IMR-90 (cell line): ENCODE measurements at regions not wholly inside any gene's neighbourhood (a gene's known extent, or its start where the extent isn't known, plus 50 kb on each side); places are given as distances from the start of the nearest gene placed in this dataset.
A peak's percentile ranks its signal among the peaks of the same experiment; 100 is the strongest.

Source experiments
- ATAC-seq: fragments of 200-7000 bp; cut with Tn5 transposase; 2 replicates; pipeline ENCODE4 v1.9.1; 2020; ENCODE audit warnings: low read depth, mild to moderate bottlenecking, moderate library complexity
- BruUV-seq: library from RNA; stranded (reverse); fragments of 400-500 nt; replicated peaks from 2 replicates; lab custom pipeline; 2021; lab: Mats Ljungman, UMichigan
- CTCF ChIA-PET: fragments of 300-600 bp; formaldehyde crosslinking; extraction: SDS; loops from one replicate; lab custom pipeline; 2021; ENCODE audit warnings: antibody characterized with exemption; lab: Yijun Ruan, JAX
- POLR2A ChIA-PET: fragments of 300-600 bp; sonication (Branson Sonifier 250); formaldehyde crosslinking; loops from one replicate; lab custom pipeline; 2022; ENCODE audit warnings: antibody characterized with exemption; ENCODE audit not compliant: unreplicated experiment; lab: Charles Lee
- DNase-seq: peaks from one replicate; pipeline ENCODE4 v3.0.0; 2013
- H2AFZ ChIP-seq: replicated peaks from 2 replicates; pipeline ENCODE3; 2013; ENCODE audit warnings: low read length, mild to moderate bottlenecking; ENCODE audit not compliant: poor library complexity
- H2AK5ac ChIP-seq: 2 replicates; pipeline ENCODE4 v1.6.1; 2013; ENCODE audit warnings: low read depth, low read length, inconsistent platforms
- H2AK9ac ChIP-seq: replicated peaks from 2 replicates; pipeline ENCODE3; 2013; ENCODE audit warnings: mild to moderate bottlenecking, low read depth, low read length, moderate library complexity; ENCODE audit not compliant: poor library complexity
- H2BK120ac ChIP-seq: 2 replicates; pipeline ENCODE4 v1.6.1; 2013; ENCODE audit warnings: low read depth, low read length, inconsistent platforms
- H2BK15ac ChIP-seq: 3 replicates; pipeline ENCODE4 v1.6.1; 2013; ENCODE audit warnings: low read depth, low read length, inconsistent platforms
- H2BK20ac ChIP-seq: 2 replicates; pipeline ENCODE4 v1.6.1; 2013; ENCODE audit warnings: low read depth, mild to moderate bottlenecking, inconsistent platforms, low read length, moderate library complexity
- H2BK5ac ChIP-seq: 2 replicates; pipeline ENCODE4 v1.6.1; 2013; ENCODE audit warnings: mild to moderate bottlenecking, low read depth, low read length, inconsistent platforms; ENCODE audit not compliant: poor library complexity, severe bottlenecking
- H3K14ac ChIP-seq: replicated peaks from 2 replicates; pipeline ENCODE4 v1.6.1; 2013; ENCODE audit warnings: low read depth, low read length, inconsistent platforms
- H3K18ac ChIP-seq: 2 replicates; pipeline ENCODE4 v1.6.1; 2013; ENCODE audit warnings: low read depth, low read length, control low read depth
- H3K23ac ChIP-seq: 2 replicates; pipeline ENCODE4 v1.6.1; 2013; ENCODE audit warnings: low read depth, low read length, inconsistent platforms
- H3K27ac ChIP-seq: 2 replicates; pipeline ENCODE4 v1.5.1; 2013; ENCODE audit warnings: mild to moderate bottlenecking, control low read depth, low read length; ENCODE audit not compliant: insufficient read depth
- H3K27me3 ChIP-seq: 2 replicates; pipeline ENCODE4 v1.6.1; 2013; ENCODE audit warnings: low read length; ENCODE audit not compliant: control insufficient read depth, insufficient read depth
- H3K36me3 ChIP-seq: 2 replicates; pipeline ENCODE4 v1.6.1; 2013; ENCODE audit warnings: low read length, mixed read lengths; ENCODE audit not compliant: control insufficient read depth, insufficient read depth
- H3K4ac ChIP-seq: 2 replicates; pipeline ENCODE4 v1.6.1; 2013; ENCODE audit warnings: low read depth, low read length, inconsistent platforms
- H3K4me1 ChIP-seq: 2 replicates; pipeline ENCODE4 v1.6.1; 2013; ENCODE audit warnings: low read length, mixed read lengths; ENCODE audit not compliant: control insufficient read depth, insufficient read depth
- H3K4me2 ChIP-seq: 2 replicates; pipeline ENCODE4 v1.6.1; 2013; ENCODE audit warnings: low read depth, mild to moderate bottlenecking, control low read depth, low read length, moderate library complexity
- H3K4me3 ChIP-seq: 2 replicates; pipeline ENCODE4 v1.5.1; 2013; ENCODE audit warnings: low read depth, mild to moderate bottlenecking, control low read depth, low read length, moderate library complexity; ENCODE audit not compliant: insufficient read depth
- H3K56ac ChIP-seq: 2 replicates; pipeline ENCODE4 v1.6.1; 2013; ENCODE audit warnings: low read length, inconsistent platforms; ENCODE audit not compliant: insufficient read depth; ENCODE audit errors: extremely low read depth
- H3K79me1 ChIP-seq, 2 experiments: 2 replicates each; pipeline ENCODE4 v1.6.1; 2013; ENCODE audit warnings: low read length in 2 of 2, inconsistent platforms in 1 of 2, low read depth in 1 of 2
- H3K9ac ChIP-seq: 2 replicates; pipeline ENCODE4 v1.6.1; 2013; ENCODE audit warnings: low read depth, low read length, control low read depth
- H3K9me1 ChIP-seq: 2 replicates; pipeline ENCODE4 v1.6.1; 2013; ENCODE audit warnings: low read length, inconsistent platforms; ENCODE audit not compliant: insufficient read depth
- H3K9me3 ChIP-seq: 2 replicates; pipeline ENCODE4 v1.6.1; 2013; ENCODE audit warnings: low read length; ENCODE audit not compliant: control insufficient read depth, insufficient read depth
- H4K20me1 ChIP-seq: 2 replicates; pipeline ENCODE4 v1.6.1; 2013; ENCODE audit warnings: low read length, inconsistent platforms; ENCODE audit not compliant: insufficient read depth
- H4K5ac ChIP-seq: 2 replicates; pipeline ENCODE4 v1.6.1; 2013; ENCODE audit warnings: mild to moderate bottlenecking, low read depth, low read length, control low read depth
- H4K8ac ChIP-seq, 2 experiments: 2 replicates each; pipeline ENCODE4 v1.6.1; 2013; ENCODE audit warnings: low read depth in 2 of 2, low read length in 2 of 2, control low read depth in 1 of 2, inconsistent platforms in 1 of 2
- H4K91ac ChIP-seq: 2 replicates; pipeline ENCODE4 v1.6.1; 2013; ENCODE audit warnings: low read depth, low read length, inconsistent platforms; ENCODE audit not compliant: insufficient read depth
- CEBPB ChIP-seq: IDR thresholded peaks from 2 replicates; pipeline ENCODE4 v1.6.1; 2012; ENCODE audit warnings: low read depth, low read length, improper control_type of control experiment
- RAD21 ChIP-seq: IDR thresholded peaks from 2 replicates; pipeline ENCODE4 v1.6.1; 2012; ENCODE audit warnings: low read length, improper control_type of control experiment
- RCOR1 ChIP-seq: IDR thresholded peaks from 2 replicates; pipeline ENCODE4 v1.6.1; 2012; ENCODE audit warnings: mild to moderate bottlenecking, low read length, improper control_type of control experiment; ENCODE audit not compliant: insufficient replicate concordance
- WGBS, 2 experiments: methylation state at CpG; one replicate each; pipeline versions ENCODE4 v1.1.5 to v1.1.7; 2013; ENCODE audit warnings: missing lambda C conversion rate in 2 of 2; ENCODE audit not compliant: insufficient read length in 1 of 2; ENCODE audit errors: extremely low coverage in 2 of 2; 5-methylcytosine and 5-hydroxymethylcytosine counted together
- dilution Hi-C: fragments of 300-500 bp; cut with HindIII; formaldehyde crosslinking; loops from one replicate; pipeline ENCODE4 v1.14.3; 2018; ENCODE audit warnings: low sequenced_read_pairs; ENCODE audit not compliant: unreplicated experiment
- in situ Hi-C: fragments of 300-500 bp; cut with MboI; formaldehyde crosslinking; loops from 3 replicates; pipeline ENCODE4 v1.14.3; 2019; ENCODE audit warnings: low sequenced_read_pairs, inconsistent platforms, mixed read lengths
- intact Hi-C: fragments of 100-400 bp; cut with micrococcal nuclease; formaldehyde crosslinking; loops from 2 replicates; pipeline ENCODE4 v1.10.0; 2022

GRCh38 chr7:42495256-42495655 is 258.2 kb upstream of the GLI3 start:
- H3K9me1 ChIP-seq, result no peaks in the 10 kb centered on the region
- no peak overlapping the region for H3K4me3 ChIP-seq
- CTCF ChIA-PET, result no interaction called here
- H4K91ac ChIP-seq, result no peak overlapping the region
- H3K79me1 ChIP-seq, result no peaks in the 10 kb centered on the region
- H2AFZ ChIP-seq, result no peak overlapping the region
- H2BK120ac ChIP-seq, result no peak overlapping the region
- ATAC-seq (no peak), DNase-seq (no peak)
- dilution Hi-C loops (no loop called here), intact Hi-C loops (no loop called here), in situ Hi-C loops (no loop called here)
- no peak overlapping the region for H3K23ac ChIP-seq
- no peak overlapping the region for H3K4me2 ChIP-seq
- H2BK15ac ChIP-seq, result no peak overlapping the region
- no TSS peak for BruUV-seq
- H3K18ac ChIP-seq, result no peak overlapping the region
- no peaks in the 10 kb centered on the region for H3K9me3 ChIP-seq
- no peak overlapping the region for H3K4ac ChIP-seq
- peaks cover 6% of the 10 kb centered on the region for H3K27me3 ChIP-seq
- no peak overlapping the region for H2AK5ac ChIP-seq
- H4K5ac ChIP-seq, result no peak overlapping the region
- no peak overlapping the region for H3K14ac ChIP-seq
- H4K20me1 ChIP-seq, result no peaks in the 10 kb centered on the region
- no peak overlapping the region for H4K8ac ChIP-seq
- POLR2A ChIA-PET, result no interaction called here
- no peak overlapping the region for H2BK20ac ChIP-seq
- H3K9ac ChIP-seq, result no peak overlapping the region
- H3K27ac ChIP-seq, result no peak overlapping the region
- no CpG with 5 or more reads among the region's 3 CpGs for WGBS, 2 experiments
- no peak overlapping the region for H2BK5ac ChIP-seq
- no peak overlapping the region for H2AK9ac ChIP-seq
- TF ChIP-seq RCOR1 (no peak), RAD21 (no peak), CEBPB (peak; percentile 39; the same call in 1 of the 2 replicates)
- H3K4me1 ChIP-seq, result peaks cover 3% of the 10 kb centered on the region; the same call in 1 of the 2 replicates
- H3K56ac ChIP-seq, result no peak overlapping the region
- H3K36me3 ChIP-seq, result no peaks in the 10 kb centered on the region
